ENCODE measurements at regions not wholly inside any gene's neighbourhood (a gene's known extent, or its start where the extent isn't known, plus 50 kb on each side); places are given as distances from the start of the nearest gene placed in this dataset.

DNA sequence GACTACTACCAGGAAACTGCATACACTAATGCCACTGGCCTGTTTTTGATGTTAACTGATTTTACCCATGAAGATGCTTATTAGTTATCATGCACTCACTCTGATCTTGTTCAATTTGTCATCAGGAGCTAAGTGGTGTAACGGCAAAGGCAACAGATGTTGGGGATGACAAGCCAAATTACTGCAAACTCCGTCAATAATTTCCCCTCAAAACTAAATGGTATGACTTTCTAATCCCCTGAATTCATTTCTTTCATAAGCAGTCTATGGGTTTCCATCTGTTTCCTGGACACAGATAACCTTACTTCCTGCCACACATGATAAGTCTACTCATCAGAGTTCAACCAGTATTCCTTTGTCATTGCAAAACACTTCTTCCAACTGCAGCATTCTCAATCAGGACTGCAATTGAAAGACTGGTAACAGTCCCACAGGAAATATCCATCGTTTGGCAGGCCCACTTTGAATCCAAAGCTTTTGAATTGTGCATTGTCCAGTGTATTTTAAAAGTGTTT is 96.2 kb upstream of the SMC2 start:
- Histone ChIP-seq H3K9me3 (ENCODE audit: control insufficient read depth in 5 of 5, low read length in 5 of 5) (peaks cover 0 to 2% (median 0%) of the 10 kb centered on the region in 5 donors), H3K4me3 (ENCODE audit: low read depth in 1 of 5, low read length in 5 of 5) (no peak overlapping the region), H3K27ac (ENCODE audit: low read depth, low read length) (no peak overlapping the region), H3K36me3 (ENCODE audit: control insufficient read depth in 5 of 5, insufficient read depth in 5 of 5, low read length in 5 of 5) (no peaks in the 10 kb centered on the region), H3K4me1 (ENCODE audit: control insufficient read depth in 5 of 5, insufficient read depth in 5 of 5, low read length in 5 of 5) (peaks cover 0 to 10% (median 6%) of the 10 kb centered on the region in 5 donors), H3K27me3 (ENCODE audit: control insufficient read depth in 5 of 5, insufficient read depth in 4 of 5, low read length in 5 of 5) (no peaks in the 10 kb centered on the region), H3K9ac (ENCODE audit: low read length in 5 of 5) (no peak overlapping the region)

DNA sequence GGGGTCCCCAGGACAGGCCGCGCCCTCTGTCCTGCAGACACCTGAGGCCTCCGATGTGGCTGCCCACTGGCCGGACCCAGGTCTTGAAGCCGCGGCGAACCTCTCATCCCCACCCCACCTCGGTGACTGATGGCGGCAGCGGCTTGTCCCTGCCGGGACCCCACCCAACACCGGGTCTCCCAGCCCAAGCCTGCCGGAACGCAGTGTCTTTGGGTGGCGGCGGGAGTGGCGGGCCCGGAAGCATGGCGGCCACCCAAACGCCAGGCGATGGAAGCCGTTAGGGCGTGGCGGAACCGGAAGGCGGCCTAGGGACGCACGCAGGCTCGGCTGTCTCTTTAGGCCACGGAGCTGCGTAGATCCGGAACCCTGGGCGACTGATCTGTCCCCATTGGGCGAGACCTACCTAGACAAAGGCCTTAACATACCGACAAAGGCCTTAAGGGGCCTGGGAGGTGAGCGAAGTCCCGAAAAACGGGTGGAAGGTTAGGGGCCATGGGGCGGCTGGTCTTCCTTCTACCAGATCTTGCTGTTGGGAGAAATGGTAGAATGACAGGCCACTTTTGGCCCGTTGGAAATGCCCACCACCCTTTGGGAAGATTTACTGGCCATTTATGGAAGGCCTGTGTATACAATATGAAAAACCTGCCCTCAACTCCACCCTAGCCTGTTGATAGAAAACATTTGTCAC is 94.6 kb upstream of the SMC2 start:
- no peaks in the 10 kb centered on the region for H3K36me3 ChIP-seq (ENCODE audit: control insufficient read depth in 5 of 5, insufficient read depth in 5 of 5, low read length in 5 of 5)
- peaks cover 0 to 2% (median 0%) of the 10 kb centered on the region in 5 donors for H3K4me1 ChIP-seq (ENCODE audit: control insufficient read depth in 5 of 5, insufficient read depth in 5 of 5, low read length in 5 of 5)
- H3K9me3 ChIP-seq (ENCODE audit: control insufficient read depth in 5 of 5, low read length in 5 of 5) = peaks cover 0 to 2% (median 0%) of the 10 kb centered on the region in 5 donors
- H3K27ac ChIP-seq (ENCODE audit: low read depth, low read length) = no peak overlapping the region
- H3K27me3 ChIP-seq (ENCODE audit: control insufficient read depth in 5 of 5, insufficient read depth in 4 of 5, low read length in 5 of 5) = no peaks in the 10 kb centered on the region
- H3K9ac ChIP-seq (ENCODE audit: low read length in 5 of 5) = no peak overlapping the region
- no peak overlapping the region for H3K4me3 ChIP-seq (ENCODE audit: low read depth in 1 of 5, low read length in 5 of 5)

DNA sequence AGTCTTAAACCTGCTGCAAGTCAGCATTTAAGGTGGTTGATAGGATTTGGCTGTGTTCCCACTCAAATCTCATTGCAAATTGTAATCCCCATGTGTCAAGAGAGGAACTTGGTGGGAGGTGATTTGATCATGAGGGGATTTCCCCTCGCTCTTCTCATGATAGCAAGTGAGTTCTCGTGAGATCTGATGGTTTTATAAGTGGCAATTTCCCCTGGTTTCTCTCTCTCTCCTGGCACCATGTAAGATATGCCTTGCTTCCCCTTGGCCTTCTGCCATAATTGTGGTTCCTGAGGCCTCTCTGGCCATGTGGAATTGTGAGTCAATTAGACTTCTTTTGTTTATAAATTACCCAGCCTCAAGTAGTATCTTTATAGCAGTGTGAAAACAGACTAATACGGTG is 84.3 kb upstream of the SMC2 start:
- Histone ChIP-seq H3K9ac (ENCODE audit: low read length in 5 of 5) (no peak overlapping the region), H3K4me3 (ENCODE audit: low read depth in 1 of 5, low read length in 5 of 5) (no peak overlapping the region), H3K27me3 (ENCODE audit: control insufficient read depth in 5 of 5, insufficient read depth in 4 of 5, low read length in 5 of 5) (no peaks in the 10 kb centered on the region), H3K27ac (ENCODE audit: low read depth, low read length) (no peak overlapping the region), H3K9me3 (ENCODE audit: control insufficient read depth in 5 of 5, low read length in 5 of 5) (no peaks in the 10 kb centered on the region), H3K36me3 (ENCODE audit: control insufficient read depth in 5 of 5, insufficient read depth in 5 of 5, low read length in 5 of 5) (no peaks in the 10 kb centered on the region), H3K4me1 (ENCODE audit: control insufficient read depth in 5 of 5, insufficient read depth in 5 of 5, low read length in 5 of 5) (no peaks in the 10 kb centered on the region)

DNA sequence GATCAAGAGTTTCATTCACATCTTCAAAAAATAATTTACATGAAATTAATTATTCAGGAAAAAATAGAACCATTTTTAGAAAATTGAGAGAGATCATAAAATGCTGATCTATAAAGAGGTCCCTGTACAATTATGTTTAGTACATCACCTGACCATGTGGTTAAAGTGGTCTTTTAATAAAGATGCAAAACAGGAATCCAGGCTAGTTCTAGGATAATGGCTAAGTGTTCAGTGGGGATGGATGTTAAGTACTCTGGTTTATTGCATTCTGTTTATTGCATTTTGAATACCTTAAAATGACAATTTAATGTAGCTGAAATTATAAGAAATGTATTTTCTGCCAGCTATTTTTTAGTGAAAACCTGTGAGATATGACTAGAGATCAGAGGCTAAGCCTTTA is 72.0 kb upstream of the SMC2 start:
- Histone ChIP-seq H3K27ac (ENCODE audit: low read depth, low read length) (no peak overlapping the region), H3K27me3 (ENCODE audit: control insufficient read depth in 5 of 5, insufficient read depth in 4 of 5, low read length in 5 of 5) (no peaks in the 10 kb centered on the region), H3K4me1 (ENCODE audit: control insufficient read depth in 5 of 5, insufficient read depth in 5 of 5, low read length in 5 of 5) (no peaks in the 10 kb centered on the region), H3K9me3 (ENCODE audit: control insufficient read depth in 5 of 5, low read length in 5 of 5) (no peaks in the 10 kb centered on the region), H3K4me3 (ENCODE audit: low read depth in 1 of 5, low read length in 5 of 5) (no peak overlapping the region), H3K9ac (ENCODE audit: low read length in 5 of 5) (no peak overlapping the region), H3K36me3 (ENCODE audit: control insufficient read depth in 5 of 5, insufficient read depth in 5 of 5, low read length in 5 of 5) (no peaks in the 10 kb centered on the region)

DNA sequence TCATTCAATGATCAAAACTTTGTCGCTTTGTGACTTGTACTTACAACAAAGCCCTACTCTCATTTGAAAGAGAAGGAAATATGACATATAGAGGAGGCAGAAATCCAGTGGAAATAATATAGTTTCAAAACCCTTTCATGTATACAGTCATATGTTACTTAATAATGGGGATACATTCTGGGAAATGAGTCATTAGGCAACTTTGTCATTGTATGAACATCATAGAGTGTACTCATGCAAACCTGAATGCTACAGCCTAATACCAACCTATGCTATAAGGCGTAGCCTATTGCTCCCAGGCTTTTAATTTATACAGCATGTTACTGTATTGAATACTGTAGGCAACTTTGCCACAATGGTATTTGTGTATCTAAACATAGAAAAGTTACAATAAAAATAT is 69.0 kb upstream of the SMC2 start:
- Histone ChIP-seq H3K9me3 (ENCODE audit: control insufficient read depth in 5 of 5, low read length in 5 of 5) (no peaks in the 10 kb centered on the region), H3K27me3 (ENCODE audit: control insufficient read depth in 5 of 5, insufficient read depth in 4 of 5, low read length in 5 of 5) (no peaks in the 10 kb centered on the region), H3K4me1 (ENCODE audit: control insufficient read depth in 5 of 5, insufficient read depth in 5 of 5, low read length in 5 of 5) (no peaks in the 10 kb centered on the region), H3K4me3 (ENCODE audit: low read depth in 1 of 5, low read length in 5 of 5) (no peak overlapping the region), H3K36me3 (ENCODE audit: control insufficient read depth in 5 of 5, insufficient read depth in 5 of 5, low read length in 5 of 5) (no peaks in the 10 kb centered on the region), H3K27ac (ENCODE audit: low read depth, low read length) (no peak overlapping the region), H3K9ac (ENCODE audit: low read length in 5 of 5) (no peak overlapping the region)

DNA sequence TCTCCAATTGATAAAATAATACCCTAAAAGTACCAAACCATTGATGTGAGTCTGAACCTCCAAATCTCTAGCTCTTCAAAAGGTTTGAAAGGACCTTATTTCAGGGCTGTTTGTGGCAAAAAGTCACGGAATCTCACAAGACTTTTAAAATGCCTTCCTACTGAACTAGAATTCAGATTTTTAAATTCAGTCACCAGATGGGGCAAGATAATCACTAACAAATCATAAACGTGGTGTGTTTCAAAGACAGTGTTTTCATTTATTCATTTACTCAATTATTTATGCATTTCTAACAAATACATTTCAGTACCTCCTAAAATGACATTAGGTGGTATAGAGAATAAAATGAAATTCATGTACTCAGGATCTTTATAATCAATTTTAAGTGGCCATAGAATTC is 68.2 kb upstream of the SMC2 start:
- no peaks in the 10 kb centered on the region for H3K27me3 ChIP-seq (ENCODE audit: control insufficient read depth in 5 of 5, insufficient read depth in 4 of 5, low read length in 5 of 5)
- H3K27ac ChIP-seq (ENCODE audit: low read depth, low read length) = no peak overlapping the region
- H3K36me3 ChIP-seq (ENCODE audit: control insufficient read depth in 5 of 5, insufficient read depth in 5 of 5, low read length in 5 of 5) = no peaks in the 10 kb centered on the region
- no peaks in the 10 kb centered on the region for H3K4me1 ChIP-seq (ENCODE audit: control insufficient read depth in 5 of 5, insufficient read depth in 5 of 5, low read length in 5 of 5)
- H3K4me3 ChIP-seq (ENCODE audit: low read depth in 1 of 5, low read length in 5 of 5) = no peak overlapping the region
- no peak overlapping the region for H3K9ac ChIP-seq (ENCODE audit: low read length in 5 of 5)
- H3K9me3 ChIP-seq (ENCODE audit: control insufficient read depth in 5 of 5, low read length in 5 of 5) = no peaks in the 10 kb centered on the region

DNA sequence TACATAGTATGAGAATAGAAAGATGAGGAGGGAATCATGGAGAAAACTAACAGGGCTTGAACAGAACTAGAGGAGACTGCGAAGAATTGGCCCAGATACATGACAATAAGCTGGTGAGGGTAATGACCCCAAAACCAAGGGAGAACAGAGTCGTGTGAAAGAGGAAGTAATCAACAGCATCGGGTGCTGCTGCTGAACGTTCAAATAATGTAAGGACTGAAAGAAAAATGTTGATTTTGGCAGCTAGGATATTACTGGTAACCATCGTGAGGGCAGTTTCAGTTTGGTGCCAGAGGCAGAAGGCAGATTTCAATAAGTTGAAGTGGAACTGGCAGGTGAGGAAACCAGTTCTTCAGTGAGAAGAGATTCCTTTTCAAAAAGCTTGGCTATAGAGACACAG is 66.8 kb upstream of the SMC2 start:
- H3K9me3 ChIP-seq (ENCODE audit: control insufficient read depth in 5 of 5, low read length in 5 of 5) = no peaks in the 10 kb centered on the region
- no peaks in the 10 kb centered on the region for H3K36me3 ChIP-seq (ENCODE audit: control insufficient read depth in 5 of 5, insufficient read depth in 5 of 5, low read length in 5 of 5)
- H3K4me3 ChIP-seq (ENCODE audit: low read depth in 1 of 5, low read length in 5 of 5) = no peak overlapping the region
- no peaks in the 10 kb centered on the region for H3K27me3 ChIP-seq (ENCODE audit: control insufficient read depth in 5 of 5, insufficient read depth in 4 of 5, low read length in 5 of 5)
- H3K27ac ChIP-seq (ENCODE audit: low read depth, low read length) = no peak overlapping the region
- peak overlapping the region in 1 of 5 donors; percentile 35 for H3K9ac ChIP-seq (ENCODE audit: low read length in 5 of 5)
- no peaks in the 10 kb centered on the region for H3K4me1 ChIP-seq (ENCODE audit: control insufficient read depth in 5 of 5, insufficient read depth in 5 of 5, low read length in 5 of 5)

DNA sequence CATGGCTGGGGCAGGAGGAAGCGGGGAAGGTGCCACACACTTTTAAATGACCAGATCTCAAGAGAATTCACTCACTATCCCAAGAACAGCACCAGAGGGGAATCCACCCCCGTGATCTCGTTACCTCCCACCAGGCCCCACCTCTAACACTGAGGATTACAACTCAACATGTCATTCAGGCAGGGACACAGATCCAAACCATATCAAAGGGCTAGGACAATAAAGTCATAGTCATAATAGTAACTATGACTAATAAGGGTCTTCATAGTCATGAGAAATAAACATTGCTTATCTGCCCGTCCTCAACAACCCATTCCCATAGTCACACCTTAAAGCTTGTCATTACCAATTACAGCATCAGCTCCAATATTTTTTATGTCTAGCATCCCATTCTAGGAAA is 65.3 kb upstream of the SMC2 start:
- Histone ChIP-seq H3K4me1 (ENCODE audit: control insufficient read depth in 5 of 5, insufficient read depth in 5 of 5, low read length in 5 of 5) (no peaks in the 10 kb centered on the region), H3K9me3 (ENCODE audit: control insufficient read depth in 5 of 5, low read length in 5 of 5) (no peaks in the 10 kb centered on the region), H3K4me3 (ENCODE audit: low read depth in 1 of 5, low read length in 5 of 5) (no peak overlapping the region), H3K36me3 (ENCODE audit: control insufficient read depth in 5 of 5, insufficient read depth in 5 of 5, low read length in 5 of 5) (no peaks in the 10 kb centered on the region), H3K27me3 (ENCODE audit: control insufficient read depth in 5 of 5, insufficient read depth in 4 of 5, low read length in 5 of 5) (no peaks in the 10 kb centered on the region), H3K9ac (ENCODE audit: low read length in 5 of 5) (no peak overlapping the region), H3K27ac (ENCODE audit: low read depth, low read length) (no peak overlapping the region)

Data from subcutaneous abdominal adipose tissue (tissue), 5 donors.